ENCODE measurements at regions not wholly inside any gene's neighbourhood (a gene's known extent, or its start where the extent isn't known, plus 50 kb on each side); places are given as distances from the start of the nearest gene placed in this dataset.

- no peak for TF ChIP-seq RAD21 (IDR thresholded peaks at IDR 0.05; ENCODE audit: low read depth)
- TF ChIP-seq MAX (IDR thresholded peaks at IDR 0.05) = no peak
- no peak for TF ChIP-seq EP300 (IDR thresholded peaks at IDR 0.05; ENCODE audit: borderline replicate concordance)
- TF ChIP-seq TAF1 (IDR thresholded peaks at IDR 0.05; ENCODE audit: low read depth) = no peak
- TF ChIP-seq, protein P1, sequence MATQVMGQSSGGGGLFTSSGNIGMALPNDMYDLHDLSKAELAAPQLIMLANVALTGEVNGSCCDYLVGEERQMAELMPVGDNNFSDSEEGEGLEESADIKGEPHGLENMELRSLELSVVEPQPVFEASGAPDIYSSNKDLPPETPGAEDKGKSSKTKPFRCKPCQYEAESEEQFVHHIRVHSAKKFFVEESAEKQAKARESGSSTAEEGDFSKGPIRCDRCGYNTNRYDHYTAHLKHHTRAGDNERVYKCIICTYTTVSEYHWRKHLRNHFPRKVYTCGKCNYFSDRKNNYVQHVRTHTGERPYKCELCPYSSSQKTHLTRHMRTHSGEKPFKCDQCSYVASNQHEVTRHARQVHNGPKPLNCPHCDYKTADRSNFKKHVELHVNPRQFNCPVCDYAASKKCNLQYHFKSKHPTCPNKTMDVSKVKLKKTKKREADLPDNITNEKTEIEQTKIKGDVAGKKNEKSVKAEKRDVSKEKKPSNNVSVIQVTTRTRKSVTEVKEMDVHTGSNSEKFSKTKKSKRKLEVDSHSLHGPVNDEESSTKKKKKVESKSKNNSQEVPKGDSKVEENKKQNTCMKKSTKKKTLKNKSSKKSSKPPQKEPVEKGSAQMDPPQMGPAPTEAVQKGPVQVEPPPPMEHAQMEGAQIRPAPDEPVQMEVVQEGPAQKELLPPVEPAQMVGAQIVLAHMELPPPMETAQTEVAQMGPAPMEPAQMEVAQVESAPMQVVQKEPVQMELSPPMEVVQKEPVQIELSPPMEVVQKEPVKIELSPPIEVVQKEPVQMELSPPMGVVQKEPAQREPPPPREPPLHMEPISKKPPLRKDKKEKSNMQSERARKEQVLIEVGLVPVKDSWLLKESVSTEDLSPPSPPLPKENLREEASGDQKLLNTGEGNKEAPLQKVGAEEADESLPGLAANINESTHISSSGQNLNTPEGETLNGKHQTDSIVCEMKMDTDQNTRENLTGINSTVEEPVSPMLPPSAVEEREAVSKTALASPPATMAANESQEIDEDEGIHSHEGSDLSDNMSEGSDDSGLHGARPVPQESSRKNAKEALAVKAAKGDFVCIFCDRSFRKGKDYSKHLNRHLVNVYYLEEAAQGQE (IDR thresholded peaks at IDR 0.05; ENCODE audit: low read depth) = no peak
- TF ChIP-seq EGR1 (IDR thresholded peaks at IDR 0.05) = no peak
- no peak for TF ChIP-seq CEBPB (IDR thresholded peaks at IDR 0.05)
- no peak for TF ChIP-seq NFIC (IDR thresholded peaks at IDR 0.05)
- TF ChIP-seq TCF12 (IDR thresholded peaks at IDR 0.05; ENCODE audit: low read depth) = no peak
- no peak for TF ChIP-seq USF1 (IDR thresholded peaks at IDR 0.05)
- TF ChIP-seq FOXM1 (IDR thresholded peaks at IDR 0.05; ENCODE audit: borderline replicate concordance, low read depth) = no peak
- TF ChIP-seq YY1 (IDR thresholded peaks at IDR 0.05; ENCODE audit: low read depth) = no peak
These were observed 314.8 kb upstream of the GOT2 start for GRCh38 chr16:59048876-59049275.

DNA sequence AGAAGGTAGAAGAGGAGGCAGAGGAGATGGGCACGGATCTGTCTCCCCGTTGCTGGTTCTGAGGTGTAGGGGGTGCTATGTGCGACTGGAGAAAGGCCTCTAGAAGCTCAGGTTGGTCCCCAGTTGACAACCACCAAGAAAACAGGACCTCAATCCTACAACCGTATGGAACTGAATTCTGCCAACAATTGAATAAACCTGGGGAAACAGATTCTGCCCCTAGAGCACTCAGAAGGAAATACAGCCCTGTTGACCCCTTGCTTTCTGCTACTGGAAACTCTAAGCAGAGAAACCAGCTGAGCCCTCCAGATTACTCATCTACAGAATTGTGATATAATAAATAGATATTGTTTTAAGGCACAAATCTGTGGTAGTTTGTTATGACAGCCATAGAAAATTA, 313.0 kb upstream of the GOT2 start:
- TF ChIP-seq EP300 (IDR thresholded peaks at IDR 0.05; ENCODE audit: borderline replicate concordance) (no peak), USF1 (IDR thresholded peaks at IDR 0.05) (no peak), ZBTB7A (IDR thresholded peaks at IDR 0.05; ENCODE audit: low read depth) (no peak), MAX (IDR thresholded peaks at IDR 0.05) (no peak), TAF1 (IDR thresholded peaks at IDR 0.05; ENCODE audit: low read depth) (no peak), RAD21 (IDR thresholded peaks at IDR 0.05; ENCODE audit: low read depth) (no peak), TEAD4 (IDR thresholded peaks at IDR 0.05) (no peak), YY1 (IDR thresholded peaks at IDR 0.05; ENCODE audit: low read depth) (no peak), TCF12 (IDR thresholded peaks at IDR 0.05; ENCODE audit: low read depth) (no peak)
- TF ChIP-seq, protein P1 (IDR thresholded peaks at IDR 0.05; ENCODE audit: low read depth) = no peak

DNA sequence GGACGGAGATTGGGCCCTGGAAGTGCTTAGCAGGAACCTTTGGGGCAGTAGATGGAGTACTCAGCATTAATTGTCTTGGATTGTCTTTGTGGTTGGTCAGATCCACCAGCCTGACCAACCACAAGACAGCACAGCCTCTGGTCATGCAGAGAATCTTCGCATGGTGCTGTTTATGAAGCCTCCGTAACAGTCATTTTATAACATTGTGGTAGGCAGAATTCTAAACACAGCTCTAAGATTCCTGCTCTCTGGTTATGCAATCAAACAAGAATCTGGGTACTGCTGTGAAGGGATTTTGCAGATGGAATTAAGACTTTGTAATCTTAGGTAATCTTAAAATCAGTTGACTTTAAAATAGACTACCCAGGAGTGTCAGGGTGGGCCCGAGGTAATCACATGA, 312.2 kb upstream of the GOT2 start:
- TF ChIP-seq ZBTB7A (IDR thresholded peaks at IDR 0.05; ENCODE audit: low read depth) (no peak), RAD21 (IDR thresholded peaks at IDR 0.05; ENCODE audit: low read depth) (no peak), TCF12 (IDR thresholded peaks at IDR 0.05; ENCODE audit: low read depth) (no peak), TAF1 (IDR thresholded peaks at IDR 0.05; ENCODE audit: low read depth) (no peak), TEAD4 (IDR thresholded peaks at IDR 0.05) (no peak), EP300 (IDR thresholded peaks at IDR 0.05; ENCODE audit: borderline replicate concordance) (no peak), CEBPB (IDR thresholded peaks at IDR 0.05) (no peak), CREB1 (IDR thresholded peaks at IDR 0.05; ENCODE audit: low read depth) (no peak), USF1 (IDR thresholded peaks at IDR 0.05) (no peak), YY1 (IDR thresholded peaks at IDR 0.05; ENCODE audit: low read depth) (no peak)

- TF ChIP-seq NFIC (IDR thresholded peaks at IDR 0.05) = no peak
- TF ChIP-seq FOXM1 (IDR thresholded peaks at IDR 0.05; ENCODE audit: borderline replicate concordance, low read depth) = no peak
- TF ChIP-seq YY1 (IDR thresholded peaks at IDR 0.05; ENCODE audit: low read depth) = no peak
- TF ChIP-seq TEAD4 (IDR thresholded peaks at IDR 0.05) = no peak
- TF ChIP-seq CEBPB (IDR thresholded peaks at IDR 0.05) = no peak
- TF ChIP-seq RAD21 (IDR thresholded peaks at IDR 0.05; ENCODE audit: low read depth) = no peak
- TF ChIP-seq CREB1 (IDR thresholded peaks at IDR 0.05; ENCODE audit: low read depth) = no peak
- no peak for TF ChIP-seq MAX (IDR thresholded peaks at IDR 0.05)
- no peak for TF ChIP-seq TAF1 (IDR thresholded peaks at IDR 0.05; ENCODE audit: low read depth)
- no peak for TF ChIP-seq ZBTB7A (IDR thresholded peaks at IDR 0.05; ENCODE audit: low read depth)
- no peak for TF ChIP-seq TCF12 (IDR thresholded peaks at IDR 0.05; ENCODE audit: low read depth)
- TF ChIP-seq EP300 (IDR thresholded peaks at IDR 0.05; ENCODE audit: borderline replicate concordance) = no peak
These were observed 311.4 kb upstream of the GOT2 start for GRCh38 chr16:59045501-59045900.

- TF ChIP-seq RAD21 (IDR thresholded peaks at IDR 0.05; ENCODE audit: low read depth) (no peak), MAX (IDR thresholded peaks at IDR 0.05) (no peak), CREB1 (IDR thresholded peaks at IDR 0.05; ENCODE audit: low read depth) (no peak), EGR1 (IDR thresholded peaks at IDR 0.05) (no peak), ZBTB7A (IDR thresholded peaks at IDR 0.05; ENCODE audit: low read depth) (no peak), USF1 (IDR thresholded peaks at IDR 0.05) (no peak), EP300 (IDR thresholded peaks at IDR 0.05; ENCODE audit: borderline replicate concordance) (no peak), NFIC (IDR thresholded peaks at IDR 0.05) (no peak), YY1 (IDR thresholded peaks at IDR 0.05; ENCODE audit: low read depth) (no peak), TEAD4 (IDR thresholded peaks at IDR 0.05) (no peak), CEBPB (IDR thresholded peaks at IDR 0.05) (no peak), FOXM1 (IDR thresholded peaks at IDR 0.05; ENCODE audit: borderline replicate concordance, low read depth) (no peak), TCF12 (IDR thresholded peaks at IDR 0.05; ENCODE audit: low read depth) (no peak), TAF1 (IDR thresholded peaks at IDR 0.05; ENCODE audit: low read depth) (no peak)
- TF ChIP-seq, protein P1 (IDR thresholded peaks at IDR 0.05; ENCODE audit: low read depth) = no peak
These were observed 310.5 kb upstream of the GOT2 start for GRCh38 chr16:59044616-59045015.
